Upper lobe of left lung (tissue), 4 donors: ENCODE measurements at regions not wholly inside any gene's neighbourhood (a gene's known extent, or its start where the extent isn't known, plus 50 kb on each side); places are given as distances from the start of the nearest gene placed in this dataset.

Experiments used
- EP300 ChIP-seq, 4 donors: sonication (generic); formaldehyde crosslinking; IDR thresholded peaks; one replicate each; pipeline ENCODE4 v1.5.1; 2017; ENCODE audit warnings: antibody characterized with exemption in 4 of 4, control low read depth in 2 of 4
- POLR2A ChIP-seq, 4 donors: fragments of 450-650 bp; IDR thresholded peaks; one replicate each; pipeline ENCODE4 v1.5.1; 2016 to 2017; ENCODE audit warnings: antibody characterized with exemption in 4 of 4, mild to moderate bottlenecking in 2 of 4
- POLR2AphosphoS5 ChIP-seq, 2 donors: sonication (generic); formaldehyde crosslinking; IDR thresholded peaks; one replicate each; pipeline ENCODE4 v1.5.1; 2017; ENCODE audit warnings: antibody characterized with exemption in 2 of 2
- TF ChIP-seq, protein P1 (sequence below), 6 experiments: fragments of 450-650 bp in 4 of 6; fragments of 200-600 bp in 2 of 6; sonication (generic) in 2 of 6; IDR thresholded peaks; one replicate each; pipeline ENCODE4 v1.5.1; 2016 to 2019; ENCODE audit warnings: antibody characterized with exemption in 6 of 6

DNA sequence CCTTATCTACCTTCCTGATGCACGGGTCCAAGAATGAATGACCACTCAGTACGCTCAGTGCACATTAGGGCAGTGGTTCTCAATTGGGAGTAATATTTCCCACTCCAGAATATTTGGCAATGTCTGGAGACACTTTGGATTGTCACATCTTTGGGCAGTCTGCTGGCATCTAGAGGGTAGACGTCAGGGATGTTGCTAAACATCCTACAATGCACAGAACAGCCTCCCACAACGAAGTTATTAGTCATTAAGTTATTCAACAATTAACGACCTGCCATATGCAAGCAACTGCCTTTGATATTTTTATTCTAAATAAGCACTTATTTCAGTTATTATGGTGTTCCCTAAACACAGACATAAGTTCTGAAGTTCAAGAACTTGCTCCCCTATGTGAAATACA lies 669.3 kb downstream of the TOX3 start:
- TF ChIP-seq, protein P1, sequence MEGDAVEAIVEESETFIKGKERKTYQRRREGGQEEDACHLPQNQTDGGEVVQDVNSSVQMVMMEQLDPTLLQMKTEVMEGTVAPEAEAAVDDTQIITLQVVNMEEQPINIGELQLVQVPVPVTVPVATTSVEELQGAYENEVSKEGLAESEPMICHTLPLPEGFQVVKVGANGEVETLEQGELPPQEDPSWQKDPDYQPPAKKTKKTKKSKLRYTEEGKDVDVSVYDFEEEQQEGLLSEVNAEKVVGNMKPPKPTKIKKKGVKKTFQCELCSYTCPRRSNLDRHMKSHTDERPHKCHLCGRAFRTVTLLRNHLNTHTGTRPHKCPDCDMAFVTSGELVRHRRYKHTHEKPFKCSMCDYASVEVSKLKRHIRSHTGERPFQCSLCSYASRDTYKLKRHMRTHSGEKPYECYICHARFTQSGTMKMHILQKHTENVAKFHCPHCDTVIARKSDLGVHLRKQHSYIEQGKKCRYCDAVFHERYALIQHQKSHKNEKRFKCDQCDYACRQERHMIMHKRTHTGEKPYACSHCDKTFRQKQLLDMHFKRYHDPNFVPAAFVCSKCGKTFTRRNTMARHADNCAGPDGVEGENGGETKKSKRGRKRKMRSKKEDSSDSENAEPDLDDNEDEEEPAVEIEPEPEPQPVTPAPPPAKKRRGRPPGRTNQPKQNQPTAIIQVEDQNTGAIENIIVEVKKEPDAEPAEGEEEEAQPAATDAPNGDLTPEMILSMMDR (IDR thresholded peaks at IDR 0.05) = no peak
- TF ChIP-seq POLR2AphosphoS5 (IDR thresholded peaks at IDR 0.05) = no peak
- TF ChIP-seq POLR2A (IDR thresholded peaks at IDR 0.05) = no peak
- no peak for TF ChIP-seq EP300 (IDR thresholded peaks at IDR 0.05)
